GM19455 (cell line): ENCODE measurements at regions not wholly inside any gene's neighbourhood (a gene's known extent, or its start where the extent isn't known, plus 50 kb on each side); places are given as distances from the start of the nearest gene placed in this dataset.

ENCODE experiments used
- ATAC-seq: cut with Tn5 transposase; IDR thresholded peaks from one replicate; pipeline ENCODE4 v1.9.1; 2021; ENCODE audit not compliant: unreplicated experiment

GRCh38 chr15:35320158-35320780, 225.7 kb downstream of the DPH6 start:
- ATAC-seq: no peak

- ATAC-seq: no peak
Observed at GRCh38 chr15:35319354-35319753, 226.6 kb downstream of the DPH6 start.

- ATAC-seq: no peak
Observed at GRCh38 chr15:35317217-35317616, 228.7 kb downstream of the DPH6 start.

GRCh38 chr15:35312344-35312743, 227.2 kb upstream of the NANOGP8 start:
- ATAC-seq: no peak

- ATAC-seq: no peak
Observed at GRCh38 chr15:35311615-35312014, 226.5 kb upstream of the NANOGP8 start.

GRCh38 chr15:35309886-35310285, 224.8 kb upstream of the NANOGP8 start:
- no peak for ATAC-seq

- ATAC-seq: no peak
Observed at GRCh38 chr15:35308802-35309201, 223.7 kb upstream of the NANOGP8 start.

GRCh38 chr15:35307676-35308075, 222.6 kb upstream of the NANOGP8 start:
- ATAC-seq: no peak

GRCh38 chr15:35307026-35307425, 221.9 kb upstream of the NANOGP8 start:
- ATAC-seq: no peak

- ATAC-seq: no peak
Observed at GRCh38 chr15:35306361-35306981, 221.4 kb upstream of the NANOGP8 start.

GRCh38 chr15:35305946-35306345, 220.9 kb upstream of the NANOGP8 start:
- no peak for ATAC-seq

GRCh38 chr15:35305031-35305550, 220.0 kb upstream of the NANOGP8 start:
- ATAC-seq: no peak

GRCh38 chr15:35304389-35304788, 219.3 kb upstream of the NANOGP8 start:
- ATAC-seq: no peak

GRCh38 chr15:35302334-35302733, 217.2 kb upstream of the NANOGP8 start:
- ATAC-seq: no peak

- ATAC-seq: no peak
Observed at GRCh38 chr15:35301088-35301487, 216.0 kb upstream of the NANOGP8 start.

GRCh38 chr15:35299059-35299735, 214.1 kb upstream of the NANOGP8 start:
- ATAC-seq: no peak

GRCh38 chr15:35298509-35298908, 213.4 kb upstream of the NANOGP8 start:
- no peak for ATAC-seq

- ATAC-seq: no peak
Observed at GRCh38 chr15:35293353-35294130, 208.4 kb upstream of the NANOGP8 start.

- ATAC-seq: no peak
Observed at GRCh38 chr15:35290301-35290721, 205.2 kb upstream of the NANOGP8 start.

- no peak for ATAC-seq
Observed at GRCh38 chr15:35289024-35289617, 204.0 kb upstream of the NANOGP8 start.

GRCh38 chr15:35288580-35288979, 203.5 kb upstream of the NANOGP8 start:
- ATAC-seq: no peak
